Panc1 (cell line): ENCODE measurements at regions not wholly inside any gene's neighbourhood (a gene's known extent, or its start where the extent isn't known, plus 50 kb on each side); places are given as distances from the start of the nearest gene placed in this dataset.

ENCODE experiments used
- ATAC-seq: fragments of 200-7000 bp; cut with Tn5 transposase; 2 replicates; pipeline ENCODE4 v1.9.1; 2020; ENCODE audit warnings: mild to moderate bottlenecking, moderate library complexity
- BruUV-seq: library from RNA; stranded (reverse); fragments of 400-500 nt; replicated peaks from 2 replicates; lab custom pipeline; 2021; lab: Mats Ljungman, UMichigan
- CTCF ChIA-PET: fragments of 300-600 bp; sonication (Branson Sonifier 250); formaldehyde crosslinking; loops from one replicate; lab custom pipeline; 2022; ENCODE audit warnings: antibody characterized with exemption; lab: Charles Lee
- POLR2A ChIA-PET: fragments of 300-600 bp; sonication (Branson Sonifier 250); formaldehyde crosslinking; loops from one replicate; lab custom pipeline; 2022; ENCODE audit warnings: antibody characterized with exemption; lab: Charles Lee
- DNase-seq: peaks from one replicate; pipeline ENCODE4 v3.0.0-alpha.2; 2010; ENCODE audit warnings: low read depth, low spot score
- H3K27ac ChIP-seq: 2 replicates; pipeline ENCODE4 v1.5.1; 2011; ENCODE audit warnings: mild to moderate bottlenecking, low read length, inconsistent platforms
- H3K27me3 ChIP-seq: fragments of 200-500 bp; sonication (Bioruptor generic); 2 replicates; pipeline ENCODE4 v1.6.0; 2014; ENCODE audit warnings: low read length, inconsistent platforms; ENCODE audit not compliant: control insufficient read depth, insufficient read depth
- H3K36me3 ChIP-seq: fragments of 200-500 bp; sonication (Bioruptor generic); 2 replicates; pipeline ENCODE4 v1.5.1; 2014; ENCODE audit warnings: inconsistent platforms, mild to moderate bottlenecking, low read length, moderate library complexity; ENCODE audit not compliant: control insufficient read depth, insufficient read depth
- H3K4me1 ChIP-seq: 2 replicates; pipeline ENCODE4 v1.5.1; 2011; ENCODE audit warnings: inconsistent platforms, mild to moderate bottlenecking, low read length, moderate library complexity; ENCODE audit not compliant: control insufficient read depth, insufficient read depth
- H3K4me3 ChIP-seq, 2 experiments: 2 replicates each; pipeline ENCODE4 v1.5.1; 2011 to 2012; ENCODE audit warnings: low read depth in 2 of 2, low read length in 2 of 2, mild to moderate bottlenecking in 2 of 2, inconsistent platforms in 1 of 2, moderate library complexity in 1 of 2
- H3K9me3 ChIP-seq: fragments of 200-500 bp; sonication (Bioruptor generic); 2 replicates; pipeline ENCODE4 v1.5.1; 2014; ENCODE audit warnings: low read depth, mild to moderate bottlenecking, inconsistent platforms, low read length, moderate library complexity; ENCODE audit not compliant: control insufficient read depth, insufficient read depth
- POLR2AphosphoS5 ChIP-seq: IDR thresholded peaks from 2 replicates; pipeline ENCODE4 v1.6.1; 2012; ENCODE audit warnings: mild to moderate bottlenecking, low read depth, low read length, moderate library complexity
- SIN3A ChIP-seq: IDR thresholded peaks from 2 replicates; pipeline ENCODE4 v1.6.1; 2012; ENCODE audit warnings: low read depth, mild to moderate bottlenecking, low read length, moderate library complexity, borderline replicate concordance; ENCODE audit not compliant: insufficient read depth
- TCF7L2 ChIP-seq: IDR thresholded peaks from 2 replicates; pipeline ENCODE4 v1.6.1; 2011; ENCODE audit warnings: mild to moderate bottlenecking, low read depth, low read length, inconsistent platforms
- in situ Hi-C: cut with HindIII; loops from 2 replicates; pipeline ENCODE4 v1.10.0; 2016; ENCODE audit warnings: low sequenced_read_pairs, low pct_unique_long_range_greater_than_20kb
- intact Hi-C: fragments of 100-400 bp; cut with micrococcal nuclease; formaldehyde crosslinking; loops from one replicate; pipeline ENCODE4 v1.10.0; 2022; ENCODE audit not compliant: unreplicated experiment
- TF ChIP-seq, protein P1 (sequence below): fragments of 450-650 bp; IDR thresholded peaks from 2 replicates; pipeline ENCODE4 v1.5.1; 2017; ENCODE audit warnings: mild to moderate bottlenecking
- TF ChIP-seq, protein P2 (sequence below), 2 experiments: IDR thresholded peaks; 2 replicates each; pipeline ENCODE4 v1.6.1; 2011 to 2012; ENCODE audit warnings: low read depth in 2 of 2, control low read depth in 1 of 2, low read length in 1 of 2, mild to moderate bottlenecking in 1 of 2, moderate library complexity in 1 of 2; ENCODE audit not compliant: insufficient read depth in 1 of 2

DNA sequence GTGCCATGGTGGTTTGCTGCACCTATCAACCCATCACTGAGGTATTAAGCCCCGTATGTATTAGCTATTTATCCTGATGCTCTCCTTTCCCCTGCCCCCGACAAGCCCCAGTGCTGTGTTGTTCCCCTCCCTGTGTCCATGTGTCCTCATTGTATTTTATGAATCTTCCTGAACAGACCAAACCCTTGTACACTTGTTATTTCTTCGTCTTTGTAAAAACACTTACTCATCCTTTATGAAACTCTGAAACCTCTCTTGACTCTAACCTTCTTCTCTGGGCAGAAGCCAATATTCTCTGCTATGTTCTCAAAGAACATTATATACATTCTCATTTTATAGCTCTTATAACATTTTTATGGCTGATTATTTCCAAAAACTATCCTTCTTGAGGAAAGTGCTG, 746.9 kb downstream of the EFNB2 start:
- DNase-seq (no peak), ATAC-seq (no peak)
- H3K27ac ChIP-seq: no peak overlapping the region
- no peak for TF ChIP-seq SIN3A
- no peak for TF ChIP-seq TCF7L2
- TF ChIP-seq, protein P1, sequence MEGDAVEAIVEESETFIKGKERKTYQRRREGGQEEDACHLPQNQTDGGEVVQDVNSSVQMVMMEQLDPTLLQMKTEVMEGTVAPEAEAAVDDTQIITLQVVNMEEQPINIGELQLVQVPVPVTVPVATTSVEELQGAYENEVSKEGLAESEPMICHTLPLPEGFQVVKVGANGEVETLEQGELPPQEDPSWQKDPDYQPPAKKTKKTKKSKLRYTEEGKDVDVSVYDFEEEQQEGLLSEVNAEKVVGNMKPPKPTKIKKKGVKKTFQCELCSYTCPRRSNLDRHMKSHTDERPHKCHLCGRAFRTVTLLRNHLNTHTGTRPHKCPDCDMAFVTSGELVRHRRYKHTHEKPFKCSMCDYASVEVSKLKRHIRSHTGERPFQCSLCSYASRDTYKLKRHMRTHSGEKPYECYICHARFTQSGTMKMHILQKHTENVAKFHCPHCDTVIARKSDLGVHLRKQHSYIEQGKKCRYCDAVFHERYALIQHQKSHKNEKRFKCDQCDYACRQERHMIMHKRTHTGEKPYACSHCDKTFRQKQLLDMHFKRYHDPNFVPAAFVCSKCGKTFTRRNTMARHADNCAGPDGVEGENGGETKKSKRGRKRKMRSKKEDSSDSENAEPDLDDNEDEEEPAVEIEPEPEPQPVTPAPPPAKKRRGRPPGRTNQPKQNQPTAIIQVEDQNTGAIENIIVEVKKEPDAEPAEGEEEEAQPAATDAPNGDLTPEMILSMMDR: no peak
- TF ChIP-seq, protein P2, sequence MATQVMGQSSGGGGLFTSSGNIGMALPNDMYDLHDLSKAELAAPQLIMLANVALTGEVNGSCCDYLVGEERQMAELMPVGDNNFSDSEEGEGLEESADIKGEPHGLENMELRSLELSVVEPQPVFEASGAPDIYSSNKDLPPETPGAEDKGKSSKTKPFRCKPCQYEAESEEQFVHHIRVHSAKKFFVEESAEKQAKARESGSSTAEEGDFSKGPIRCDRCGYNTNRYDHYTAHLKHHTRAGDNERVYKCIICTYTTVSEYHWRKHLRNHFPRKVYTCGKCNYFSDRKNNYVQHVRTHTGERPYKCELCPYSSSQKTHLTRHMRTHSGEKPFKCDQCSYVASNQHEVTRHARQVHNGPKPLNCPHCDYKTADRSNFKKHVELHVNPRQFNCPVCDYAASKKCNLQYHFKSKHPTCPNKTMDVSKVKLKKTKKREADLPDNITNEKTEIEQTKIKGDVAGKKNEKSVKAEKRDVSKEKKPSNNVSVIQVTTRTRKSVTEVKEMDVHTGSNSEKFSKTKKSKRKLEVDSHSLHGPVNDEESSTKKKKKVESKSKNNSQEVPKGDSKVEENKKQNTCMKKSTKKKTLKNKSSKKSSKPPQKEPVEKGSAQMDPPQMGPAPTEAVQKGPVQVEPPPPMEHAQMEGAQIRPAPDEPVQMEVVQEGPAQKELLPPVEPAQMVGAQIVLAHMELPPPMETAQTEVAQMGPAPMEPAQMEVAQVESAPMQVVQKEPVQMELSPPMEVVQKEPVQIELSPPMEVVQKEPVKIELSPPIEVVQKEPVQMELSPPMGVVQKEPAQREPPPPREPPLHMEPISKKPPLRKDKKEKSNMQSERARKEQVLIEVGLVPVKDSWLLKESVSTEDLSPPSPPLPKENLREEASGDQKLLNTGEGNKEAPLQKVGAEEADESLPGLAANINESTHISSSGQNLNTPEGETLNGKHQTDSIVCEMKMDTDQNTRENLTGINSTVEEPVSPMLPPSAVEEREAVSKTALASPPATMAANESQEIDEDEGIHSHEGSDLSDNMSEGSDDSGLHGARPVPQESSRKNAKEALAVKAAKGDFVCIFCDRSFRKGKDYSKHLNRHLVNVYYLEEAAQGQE (IDR thresholded peaks at IDR 0.05; ENCODE audit: insufficient read depth in 1 of 2, low read depth in 2 of 2, low read length in 1 of 2): no peak
- no peak for TF ChIP-seq POLR2AphosphoS5
- H3K36me3 ChIP-seq: no peaks in the 10 kb centered on the region
- intact Hi-C loops (no loop called here), in situ Hi-C loops (no loop called here)
- no peaks in the 10 kb centered on the region for H3K27me3 ChIP-seq
- ChIA-PET POLR2A (no interaction called here), CTCF (no interaction called here)
- no peak overlapping the region for H3K4me3 ChIP-seq
- no peaks in the 10 kb centered on the region for H3K9me3 ChIP-seq
- no TSS peak for BruUV-seq
- H3K4me1 ChIP-seq: no peaks in the 10 kb centered on the region

DNA sequence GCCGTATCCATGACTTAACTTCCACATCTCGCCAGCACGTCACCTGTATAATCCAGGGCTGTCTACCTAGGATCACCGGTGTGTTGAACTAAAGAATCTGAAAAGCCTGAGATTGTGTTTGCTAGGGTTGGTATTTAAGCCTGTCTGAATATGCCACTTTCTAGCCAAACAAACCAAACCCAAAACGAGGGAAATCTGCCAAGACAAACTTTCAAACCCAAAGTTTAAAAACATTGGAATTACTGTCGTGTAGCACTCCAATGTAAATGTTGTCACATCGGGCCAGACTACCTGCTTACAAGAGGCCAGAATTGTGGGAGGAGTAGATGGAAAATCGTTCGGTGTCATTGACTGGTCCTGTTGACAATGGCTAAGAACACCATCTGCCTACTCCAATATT, 747.8 kb downstream of the EFNB2 start:
- DNase-seq (no peak), ATAC-seq (no peak)
- ChIA-PET POLR2A (no interaction called here), CTCF (no interaction called here)
- H3K4me1 ChIP-seq: no peaks in the 10 kb centered on the region
- BruUV-seq: no TSS peak
- no peaks in the 10 kb centered on the region for H3K36me3 ChIP-seq
- TF ChIP-seq, protein P2 (IDR thresholded peaks at IDR 0.05; ENCODE audit: insufficient read depth in 1 of 2, low read depth in 2 of 2, low read length in 1 of 2): no peak
- TF ChIP-seq TCF7L2 (no peak), POLR2AphosphoS5 (no peak), SIN3A (no peak)
- TF ChIP-seq, protein P1: no peak
- H3K27me3 ChIP-seq: no peaks in the 10 kb centered on the region
- H3K4me3 ChIP-seq: no peak overlapping the region
- intact Hi-C loops: no loop called here
- no peaks in the 10 kb centered on the region for H3K9me3 ChIP-seq
- H3K27ac ChIP-seq: no peak overlapping the region
- in situ Hi-C loops: no loop called here
